Esophagus muscularis mucosa (tissue), 4 donors: ENCODE measurements at regions not wholly inside any gene's neighbourhood (a gene's known extent, or its start where the extent isn't known, plus 50 kb on each side); places are given as distances from the start of the nearest gene placed in this dataset.

Experiments used
- DNase-seq: peaks from one replicate; pipeline ENCODE4 v3.0.0-alpha.2; 2017; ENCODE audit errors: extremely low spot score
- H3K27ac ChIP-seq, 4 donors: fragments of 200-600 bp; sonication (generic); replicated peaks in 1 of 4; 1 replicate in 3 of 4; 2 replicates in 1 of 4; pipeline ENCODE4 v1.5.1; 2016 to 2019; ENCODE audit warnings: mild to moderate bottlenecking in 1 of 4
- H3K27me3 ChIP-seq, 4 donors: fragments of 200-600 bp; sonication (generic); one replicate each; pipeline versions ENCODE4 v1.5.1 to v1.6.0; 2016 to 2019
- H3K36me3 ChIP-seq, 4 donors: fragments of 200-600 bp; sonication (generic); one replicate each; pipeline ENCODE4 v1.5.1; 2016 to 2019
- H3K4me1 ChIP-seq, 4 donors: fragments of 200-600 bp; sonication (generic); one replicate each; pipeline ENCODE4 v1.5.1; 2016 to 2019
- H3K4me3 ChIP-seq, 4 donors: fragments of 200-600 bp; sonication (generic); 1 replicate in 2 of 4; 2 replicates in 2 of 4; pipeline ENCODE4 v1.5.1; 2016 to 2019; ENCODE audit warnings: mild to moderate bottlenecking in 4 of 4, moderate library complexity in 1 of 4
- H3K9me3 ChIP-seq, 4 donors: fragments of 200-600 bp; sonication (generic); 1 replicate in 3 of 4; 2 replicates in 1 of 4; pipeline ENCODE4 v1.5.1; 2016 to 2019
- CTCF ChIP-seq, 3 experiments: fragments of 200-600 bp in 2 of 3; fragments of 450-650 bp in 1 of 3; sonication (generic) in 2 of 3; IDR thresholded peaks; one replicate each; pipeline ENCODE4 v1.5.1; 2017 to 2019; ENCODE audit warnings: antibody characterized with exemption in 3 of 3, mild to moderate bottlenecking in 2 of 3, moderate library complexity in 1 of 3
- EP300 ChIP-seq: sonication (generic); formaldehyde crosslinking; IDR thresholded peaks from one replicate; pipeline ENCODE4 v1.6.1; 2017; ENCODE audit warnings: antibody characterized with exemption
- POLR2A ChIP-seq: fragments of 450-650 bp; IDR thresholded peaks from one replicate; pipeline ENCODE4 v1.6.1; 2017; ENCODE audit warnings: antibody characterized with exemption, moderate library complexity, mild to moderate bottlenecking, low read depth
- POLR2AphosphoS5 ChIP-seq, 2 donors: sonication (generic); formaldehyde crosslinking; IDR thresholded peaks; one replicate each; pipeline ENCODE4 v1.6.1; 2017; ENCODE audit warnings: antibody characterized with exemption in 2 of 2
- WGBS: methylation state at CpG from one replicate; pipeline ENCODE4 v1.1.5; 2018; 5-methylcytosine and 5-hydroxymethylcytosine counted together
- intact Hi-C: fragments of 100-400 bp; cut with DNase I; formaldehyde crosslinking; loops from one replicate; pipeline ENCODE4 v1.15.1; 2023

GRCh38 chr6:167494698-167495435, 170.0 kb downstream of the TTLL2 start:
- Histone ChIP-seq H3K27ac (no peak overlapping the region), H3K9me3 (no peaks in the 10 kb centered on the region), H3K4me1 (peaks cover 0 to 9% (median 0%) of the 10 kb centered on the region in 4 donors), H3K36me3 (no peaks in the 10 kb centered on the region), H3K4me3 (no peak overlapping the region), H3K27me3 (peaks cover 0 to 18% (median 0%) of the 10 kb centered on the region in 4 donors)
- intact Hi-C loops: no loop called here
- 91% methylated on average over 23 of the region's 23 CpGs for WGBS
- no peak for DNase-seq
- TF ChIP-seq POLR2A (no peak), EP300 (no peak), POLR2AphosphoS5 (IDR thresholded peaks at IDR 0.05) (no peak), CTCF (IDR thresholded peaks at IDR 0.05) (no peak)

GRCh38 chr6:167495506-167496401, 170.9 kb downstream of the TTLL2 start:
- Histone ChIP-seq H3K27me3 (peaks cover 0 to 18% (median 0%) of the 10 kb centered on the region in 4 donors), H3K4me3 (no peak overlapping the region), H3K4me1 (peaks cover 0 to 9% (median 0%) of the 10 kb centered on the region in 4 donors), H3K9me3 (no peaks in the 10 kb centered on the region), H3K36me3 (no peaks in the 10 kb centered on the region), H3K27ac (no peak overlapping the region)
- 73% methylated on average over 19 of the region's 19 CpGs for WGBS
- TF ChIP-seq POLR2A: no peak
- no peak for TF ChIP-seq EP300
- TF ChIP-seq POLR2AphosphoS5 (IDR thresholded peaks at IDR 0.05): no peak
- TF ChIP-seq CTCF (IDR thresholded peaks at IDR 0.05): no peak
- intact Hi-C loops: no loop called here
- DNase-seq: no peak

GRCh38 chr6:167496707-167497106, 171.8 kb downstream of the TTLL2 start:
- no peak overlapping the region for H3K4me3 ChIP-seq
- TF ChIP-seq CTCF (IDR thresholded peaks at IDR 0.05) (no peak), POLR2A (no peak), EP300 (no peak), POLR2AphosphoS5 (IDR thresholded peaks at IDR 0.05) (no peak)
- peaks cover 0 to 6% (median 0%) of the 10 kb centered on the region in 4 donors for H3K4me1 ChIP-seq
- no peak for DNase-seq
- 83% methylated on average over 5 of the region's 7 CpGs for WGBS
- no peaks in the 10 kb centered on the region for H3K9me3 ChIP-seq
- H3K36me3 ChIP-seq: no peaks in the 10 kb centered on the region
- peaks cover 0 to 18% (median 0%) of the 10 kb centered on the region in 4 donors for H3K27me3 ChIP-seq
- intact Hi-C loops: no loop called here
- no peak overlapping the region for H3K27ac ChIP-seq

GRCh38 chr6:167497428-167498056, 172.7 kb downstream of the TTLL2 start:
- WGBS: 84% methylated on average over 14 of the region's 14 CpGs

More at GRCh38 chr6:167497428-167498056, 172.7 kb downstream of the TTLL2 start:
- H3K36me3 ChIP-seq: no peaks in the 10 kb centered on the region
- TF ChIP-seq POLR2A: no peak
- TF ChIP-seq CTCF (IDR thresholded peaks at IDR 0.05): no peak
- intact Hi-C loops: no loop called here
- peaks cover 0 to 18% (median 0%) of the 10 kb centered on the region in 4 donors for H3K27me3 ChIP-seq
- no peaks in the 10 kb centered on the region for H3K9me3 ChIP-seq
- H3K4me3 ChIP-seq: no peak overlapping the region
- no peak for DNase-seq
- no peak overlapping the region for H3K27ac ChIP-seq
- no peaks in the 10 kb centered on the region for H3K4me1 ChIP-seq
